ENCODE measurements at regions not wholly inside any gene's neighbourhood (a gene's known extent, or its start where the extent isn't known, plus 50 kb on each side); places are given as distances from the start of the nearest gene placed in this dataset.
"Not testable (repeated sequence)": the region's sequence is repeated elsewhere in the genome, so short reads cannot be mapped to it uniquely, and the experiment has no call there.

GRCh38 chr6:141969768-141970415 is 162.8 kb upstream of the GJE1 start:
- DNase-seq: not testable (repeated sequence)

- no peak for DNase-seq
These were observed 163.5 kb upstream of the GJE1 start for GRCh38 chr6:141969201-141969600.

GRCh38 chr6:141968632-141969031 is 164.1 kb upstream of the GJE1 start:
- no peak for DNase-seq

GRCh38 chr6:141965016-141965545 is 167.6 kb upstream of the GJE1 start:
- no peak for DNase-seq

GRCh38 chr6:141963543-141964295 is 169.0 kb upstream of the GJE1 start:
- DNase-seq: no peak

GRCh38 chr6:141957271-141957670 is 175.5 kb upstream of the GJE1 start:
- DNase-seq: no peak

- no peak for DNase-seq
These were observed 175.9 kb upstream of the GJE1 start for GRCh38 chr6:141956868-141957267.

GRCh38 chr6:141956046-141956761 is 176.5 kb upstream of the GJE1 start:
- no peak for DNase-seq

GRCh38 chr6:141953072-141953471 is 179.7 kb upstream of the GJE1 start:
- no peak for DNase-seq

GRCh38 chr6:141946502-141946901 is 186.2 kb upstream of the GJE1 start:
- DNase-seq: no peak

GRCh38 chr6:141938664-141939063 is 194.1 kb upstream of the GJE1 start:
- no peak for DNase-seq

GRCh38 chr6:141932685-141933084 is 200.0 kb upstream of the GJE1 start:
- no peak for DNase-seq

GRCh38 chr6:141926200-141926900 is 206.4 kb upstream of the GJE1 start:
- DNase-seq: not testable (repeated sequence)

GRCh38 chr6:141925001-141925400 is 207.7 kb upstream of the GJE1 start:
- DNase-seq: no peak

GRCh38 chr6:141922898-141923297 is 209.8 kb upstream of the GJE1 start:
- DNase-seq: no peak

- not testable (repeated sequence) for DNase-seq
These were observed 215.8 kb upstream of the GJE1 start for GRCh38 chr6:141916682-141917505.

- no peak for DNase-seq
These were observed 218.1 kb upstream of the GJE1 start for GRCh38 chr6:141914646-141915045.

GRCh38 chr6:141906569-141907080 is 226.1 kb upstream of the GJE1 start:
- DNase-seq: no peak

GRCh38 chr6:141890661-141891060 is 242.1 kb upstream of the GJE1 start:
- DNase-seq: no peak

- no peak for DNase-seq
These were observed 247.9 kb upstream of the GJE1 start for GRCh38 chr6:141884850-141885249.

GRCh38 chr6:141878686-141879085 is 254.0 kb upstream of the GJE1 start:
- no peak for DNase-seq

All from hindlimb muscle (tissue), 1 donor.